HG03432 (cell line): ENCODE measurements at regions not wholly inside any gene's neighbourhood (a gene's known extent, or its start where the extent isn't known, plus 50 kb on each side); places are given as distances from the start of the nearest gene placed in this dataset.
"Not testable (repeated sequence)": the region's sequence is repeated elsewhere in the genome, so short reads cannot be mapped to it uniquely, and the experiment has no call there.

Experiments
- ATAC-seq: cut with Tn5 transposase; IDR thresholded peaks from one replicate; pipeline ENCODE4 v1.9.1; 2021; ENCODE audit warnings: mild to moderate bottlenecking, moderate library complexity; ENCODE audit not compliant: unreplicated experiment

GRCh38 chr3:197431346-197431910 lies 124.3 kb downstream of the BDH1 start:
- ATAC-seq: no peak

DNA sequence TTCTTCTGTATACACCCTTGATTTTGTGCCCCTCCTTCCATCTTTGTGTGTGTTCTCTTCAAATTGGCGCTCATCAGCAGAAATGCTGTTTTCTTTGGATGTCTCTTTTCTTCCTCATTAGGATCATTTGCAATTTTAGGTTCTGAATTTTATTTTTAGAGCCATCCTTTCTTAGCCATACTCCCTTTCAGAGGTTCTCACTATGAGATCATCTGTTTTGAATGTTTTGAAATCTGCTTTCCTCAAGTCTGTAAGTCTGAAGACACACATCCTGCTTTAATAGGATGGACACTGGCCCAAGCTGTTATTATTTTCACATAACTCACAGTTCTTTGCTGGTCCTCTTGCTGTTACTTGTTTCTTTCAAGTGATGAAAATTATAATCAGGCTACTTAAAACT lies 124.8 kb downstream of the BDH1 start:
- no peak for ATAC-seq

DNA sequence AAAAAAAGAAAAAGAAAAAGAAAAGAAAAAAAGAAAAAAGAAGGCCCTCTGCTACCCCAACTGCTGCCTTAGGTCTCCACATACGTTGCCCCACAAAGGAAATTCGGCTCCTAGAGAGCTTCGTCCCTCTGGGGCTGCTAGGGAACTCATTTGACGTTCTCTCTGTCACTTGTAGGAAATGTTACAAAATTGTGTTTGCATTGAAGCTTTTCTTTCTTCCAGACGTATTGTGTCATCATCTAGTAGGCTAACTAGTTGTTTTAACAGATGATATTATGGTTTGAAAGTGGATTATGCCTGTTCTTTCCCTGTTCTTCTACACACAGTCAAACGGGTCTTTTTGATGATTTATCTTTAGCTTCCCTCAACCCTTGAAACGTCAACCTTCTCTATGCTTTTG lies 125.3 kb downstream of the BDH1 start:
- ATAC-seq: no peak

GRCh38 chr3:197428952-197429351 lies 126.8 kb downstream of the BDH1 start:
- no peak for ATAC-seq

DNA sequence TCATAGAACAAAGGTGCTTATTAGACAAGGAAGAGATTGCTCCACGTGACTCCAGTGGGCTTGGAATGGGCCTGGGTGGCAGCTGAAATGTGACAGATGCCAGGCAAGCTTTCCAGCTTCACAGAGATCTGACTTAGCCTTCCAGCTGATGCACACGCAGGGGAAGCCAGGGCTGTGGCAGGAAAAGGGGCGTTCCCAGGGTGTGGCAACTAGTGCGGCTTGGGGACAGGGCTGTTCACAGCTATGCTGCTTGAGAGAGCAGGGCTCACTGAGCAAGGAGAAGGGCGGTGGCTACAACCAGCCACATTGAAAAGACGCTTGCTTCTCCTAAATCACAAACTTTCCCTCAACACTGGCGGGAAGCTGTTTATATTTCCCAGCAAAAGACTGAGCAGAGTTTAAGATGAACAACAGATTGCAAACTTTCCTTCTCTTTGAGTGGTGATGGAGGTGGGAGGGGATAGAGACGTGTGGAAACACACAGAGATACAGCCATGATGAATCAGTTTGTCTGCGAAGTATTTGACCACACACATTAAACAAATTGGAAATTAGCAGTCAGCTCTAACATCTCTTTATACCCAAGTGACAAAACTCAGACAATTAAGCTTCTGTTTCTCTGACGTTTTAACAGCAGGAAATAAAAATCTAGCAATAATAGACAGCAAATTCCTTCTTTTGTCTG lies 127.5 kb downstream of the BDH1 start:
- no peak for ATAC-seq

- no peak for ATAC-seq
Measured at GRCh38 chr3:197427021-197427420, 128.6 kb upstream of the DLG1 start.

- no peak for ATAC-seq
Measured at GRCh38 chr3:197426121-197426566, 127.7 kb upstream of the DLG1 start.

- ATAC-seq: no peak
Measured at GRCh38 chr3:197425485-197426120, 127.2 kb upstream of the DLG1 start.

DNA sequence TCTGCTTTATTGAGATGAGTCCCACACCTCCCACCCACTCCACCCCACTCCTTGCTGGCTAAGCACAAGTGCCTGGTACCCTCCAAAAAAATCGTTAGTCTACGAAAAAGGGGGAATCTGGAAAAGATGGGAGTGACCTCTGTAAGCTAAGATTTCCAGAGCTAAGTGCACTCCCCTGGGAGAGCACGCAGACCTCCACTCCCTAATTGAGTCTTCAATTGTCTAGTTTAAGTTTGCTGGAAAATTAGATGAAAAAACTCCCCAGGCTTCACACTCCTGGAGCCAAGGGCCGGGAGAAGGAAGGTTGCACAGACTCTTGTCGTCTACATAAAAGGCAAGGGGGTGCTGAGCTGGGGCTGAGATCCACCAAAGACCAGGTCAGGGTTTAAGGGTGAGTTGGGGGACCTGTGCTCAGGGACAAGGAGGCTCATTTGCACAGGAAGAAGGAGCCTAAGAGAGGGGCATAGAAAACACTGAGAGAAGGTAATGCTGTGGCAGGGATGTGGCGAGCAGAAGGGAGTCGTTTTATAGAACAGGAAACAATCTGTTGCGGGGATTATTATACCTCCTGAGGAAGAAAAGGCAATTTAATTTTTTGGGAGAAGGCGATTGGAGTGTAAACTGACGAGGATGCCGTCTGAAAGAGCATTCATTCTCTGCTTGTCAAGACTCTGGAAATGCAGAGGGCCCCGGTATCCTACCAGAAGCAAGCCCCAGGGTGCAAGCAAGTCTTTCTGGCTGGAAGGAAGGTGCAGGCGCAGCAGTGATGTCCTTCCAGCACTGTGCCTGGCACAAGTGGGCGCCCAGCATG lies 126.5 kb upstream of the DLG1 start:
- ATAC-seq: no peak

DNA sequence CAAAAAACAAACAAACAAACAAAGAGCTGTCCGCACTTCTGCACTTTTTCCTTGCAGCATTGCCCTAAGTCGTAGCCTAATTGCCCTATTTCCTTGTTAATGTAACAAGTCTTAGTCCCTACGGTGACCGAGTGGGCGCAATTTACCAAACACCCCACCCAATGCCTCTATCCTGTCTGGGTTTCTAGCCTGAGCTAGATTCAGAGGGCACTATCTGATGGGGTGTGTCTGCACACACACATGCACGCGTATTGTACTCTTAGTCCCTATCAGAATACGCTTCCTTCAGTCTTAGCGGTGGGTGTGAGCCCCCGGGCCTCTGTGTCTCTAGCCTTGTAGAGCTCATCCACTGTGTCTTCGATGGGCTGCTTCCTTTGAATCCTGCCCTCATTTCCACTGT lies 125.9 kb upstream of the DLG1 start:
- no peak for ATAC-seq

DNA sequence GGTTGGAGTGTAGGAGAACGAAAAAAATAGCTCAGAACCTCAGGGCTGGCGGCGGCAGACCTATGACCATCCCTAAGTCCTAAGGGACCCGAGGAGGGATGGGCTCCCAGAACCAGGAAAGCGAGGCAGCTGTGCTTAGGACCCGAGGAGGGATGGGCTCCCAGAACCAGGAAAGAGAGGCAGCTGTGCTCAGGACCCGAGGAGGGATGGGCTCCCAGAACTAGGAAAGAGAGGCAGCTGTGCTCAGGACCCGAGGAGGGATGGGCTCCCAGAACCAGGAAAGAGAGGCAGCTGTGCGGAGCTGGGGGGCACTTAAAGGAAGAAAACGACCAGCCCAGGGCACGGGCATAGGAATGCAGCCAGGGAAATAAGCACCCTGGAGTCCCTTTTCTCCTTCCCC lies 125.0 kb upstream of the DLG1 start:
- ATAC-seq: no peak

GRCh38 chr3:197422506-197422905 lies 124.1 kb upstream of the DLG1 start:
- ATAC-seq: no peak

DNA sequence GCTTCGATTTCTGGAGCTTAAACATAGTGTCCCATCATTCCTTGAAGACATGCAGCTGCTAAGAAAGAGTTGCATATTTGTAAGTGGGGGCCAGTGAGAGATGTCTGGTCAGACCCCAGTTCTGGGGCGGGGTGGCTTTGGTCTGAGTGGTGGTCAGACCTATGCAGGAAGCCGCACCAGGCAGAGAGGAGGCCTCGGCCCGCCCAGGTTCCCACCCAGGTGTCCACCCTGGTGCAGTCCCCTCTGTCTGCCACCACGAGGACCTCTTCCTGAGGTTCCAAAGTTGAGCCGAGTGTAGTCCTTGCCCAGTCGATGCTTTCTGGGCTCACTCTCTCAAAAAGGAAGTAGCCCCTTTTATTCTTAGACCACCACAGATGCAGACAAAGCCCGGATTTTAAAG lies 122.6 kb upstream of the DLG1 start:
- ATAC-seq: no peak

DNA sequence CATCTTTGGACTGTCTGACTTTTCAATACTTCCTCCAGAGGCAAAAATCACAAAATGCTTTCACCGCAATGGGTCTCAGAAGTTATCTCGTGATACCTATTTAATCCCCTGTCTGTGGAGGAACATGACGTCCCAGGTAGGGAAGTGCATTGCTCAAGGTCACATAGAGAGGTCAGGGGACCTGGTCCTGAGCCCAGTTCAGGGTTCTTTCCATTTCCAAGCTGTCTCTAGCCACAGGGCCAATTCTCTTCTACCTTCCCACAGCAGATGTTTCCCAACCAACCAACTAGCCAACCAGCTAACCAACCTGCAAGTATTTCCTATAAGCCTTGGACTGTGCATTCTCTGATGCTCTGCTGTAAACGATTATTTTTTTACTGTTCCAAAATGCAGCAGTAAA lies 122.2 kb upstream of the DLG1 start:
- no peak for ATAC-seq

DNA sequence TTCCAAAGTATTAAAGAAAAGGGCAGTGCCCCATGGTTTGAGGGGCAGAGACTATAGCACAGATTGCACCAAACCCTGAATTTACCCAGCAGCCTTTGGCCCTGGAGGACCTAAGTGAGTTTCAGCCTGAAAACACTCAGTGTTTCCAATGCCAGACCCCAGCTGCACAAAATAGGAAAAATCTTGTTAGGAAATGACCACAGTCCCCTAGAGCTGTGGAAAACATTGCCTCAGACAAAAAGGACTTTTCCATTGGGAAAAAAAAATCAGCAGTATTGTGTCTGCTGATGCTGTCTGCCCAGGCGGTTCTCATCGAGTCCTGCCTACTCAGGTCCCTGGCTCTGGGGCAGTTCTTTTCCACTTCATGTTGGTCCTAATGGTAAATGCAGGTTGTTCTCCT lies 121.7 kb upstream of the DLG1 start:
- ATAC-seq: no peak

DNA sequence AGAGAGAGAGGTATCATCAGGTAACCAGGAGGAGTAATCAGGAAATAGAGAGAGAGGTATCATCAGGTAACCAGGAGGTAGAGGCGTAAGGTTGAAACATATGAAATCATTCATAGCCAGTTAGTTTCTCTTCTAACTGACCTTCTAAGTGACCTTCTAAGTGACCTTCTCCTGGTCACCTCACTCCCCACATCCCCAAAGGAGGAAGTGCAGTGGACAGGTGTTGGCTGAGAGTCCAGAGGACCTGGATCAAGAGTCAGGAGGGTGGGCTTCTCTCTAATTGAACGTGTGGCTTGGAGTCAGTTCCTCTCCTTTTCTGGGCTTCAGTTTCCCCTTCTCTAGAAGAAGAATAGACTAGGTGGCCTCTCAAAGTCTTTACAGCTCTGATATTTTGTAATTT lies 121.3 kb upstream of the DLG1 start:
- no peak for ATAC-seq

GRCh38 chr3:197417911-197418618 lies 119.7 kb upstream of the DLG1 start:
- ATAC-seq: no peak

DNA sequence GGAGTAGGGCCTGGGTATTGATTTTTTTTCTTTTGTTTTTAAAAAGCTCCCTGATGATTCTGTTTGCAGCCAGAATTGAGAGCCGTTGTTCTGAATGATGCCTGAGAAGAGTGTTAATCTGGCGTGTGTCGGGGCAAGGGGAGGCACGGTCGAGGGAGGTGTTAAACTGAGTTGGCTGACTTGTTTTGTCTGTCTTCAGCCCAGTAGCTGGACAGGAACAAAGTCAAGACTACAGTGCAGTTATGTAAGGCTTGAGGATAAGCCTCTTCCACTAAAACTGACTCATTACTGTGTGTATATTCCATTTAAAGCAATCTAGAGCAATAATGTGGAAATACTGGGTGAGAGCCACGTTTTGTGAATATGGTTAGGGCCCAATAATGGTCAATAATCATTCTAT lies 119.0 kb upstream of the DLG1 start:
- ATAC-seq: no peak

DNA sequence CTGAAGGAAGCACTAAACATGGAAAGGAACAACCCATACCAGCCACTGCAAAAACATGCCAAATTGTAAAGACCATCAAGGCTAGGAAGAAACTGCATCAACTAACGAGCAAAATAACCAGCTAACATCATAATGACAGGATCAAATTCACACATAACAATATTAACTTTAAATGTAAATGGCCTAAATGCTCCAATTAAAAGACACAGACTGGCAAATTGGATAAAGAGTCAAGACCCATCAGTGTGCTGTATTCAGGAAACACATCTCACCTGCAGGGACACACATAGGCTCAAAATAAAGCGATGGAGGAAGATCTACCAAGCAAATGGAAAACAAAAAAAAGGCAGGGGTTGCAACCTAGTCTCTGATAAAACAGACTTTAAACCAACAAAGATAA lies 113.5 kb upstream of the DLG1 start:
- ATAC-seq: not testable (repeated sequence)

- ATAC-seq: not testable (repeated sequence)
Measured at GRCh38 chr3:197410170-197410569, 111.8 kb upstream of the DLG1 start.
